ENCODE measurements at regions not wholly inside any gene's neighbourhood (a gene's known extent, or its start where the extent isn't known, plus 50 kb on each side); places are given as distances from the start of the nearest gene placed in this dataset.

GRCh38 chr3:95588473-95588872, 1225.9 kb upstream of the EPHA6 start:
- H3K4me2 ChIP-seq (ENCODE audit: low read length): no peak overlapping the region
- H3K4me3 ChIP-seq (ENCODE audit: low read length): no peak overlapping the region
- no peaks in the 10 kb centered on the region for H3K79me2 ChIP-seq (ENCODE audit: control insufficient read depth, low read length)
- H3K4me1 ChIP-seq (ENCODE audit: control insufficient read depth, low read length): no peaks in the 10 kb centered on the region
- no peaks in the 10 kb centered on the region for H3K9me2 ChIP-seq (replicated peaks; ENCODE audit: control insufficient read depth, low read length)
- H3K36me3 ChIP-seq (ENCODE audit: control insufficient read depth, low read length): no peaks in the 10 kb centered on the region
- H4K20me1 ChIP-seq (ENCODE audit: control insufficient read depth, insufficient read depth, low read depth, low read length): no peaks in the 10 kb centered on the region
- no peaks in the 10 kb centered on the region for H3K9me3 ChIP-seq (ENCODE audit: control insufficient read depth, insufficient read depth, low read length)
- no peak overlapping the region for H3K27ac ChIP-seq (ENCODE audit: low read depth, low read length)
- no peaks in the 10 kb centered on the region for H3F3A ChIP-seq (ENCODE audit: control insufficient read depth, insufficient read depth)
- TF ChIP-seq EZH2phosphoT487 (IDR thresholded peaks at IDR 0.05; ENCODE audit: borderline replicate concordance, low read length): no peak
- TF ChIP-seq CTCF (IDR thresholded peaks at IDR 0.05; ENCODE audit: low read depth, low read length, poor library complexity, severe bottlenecking): no peak
- H3K27me3 ChIP-seq (ENCODE audit: control insufficient read depth, low read length): no peaks in the 10 kb centered on the region

GRCh38 chr3:95595416-95596075, 1218.8 kb upstream of the EPHA6 start:
- Histone ChIP-seq H3K4me1 (ENCODE audit: control insufficient read depth, low read length) (no peaks in the 10 kb centered on the region), H3K4me3 (ENCODE audit: low read length) (no peak overlapping the region), H3F3A (ENCODE audit: control insufficient read depth, insufficient read depth) (no peaks in the 10 kb centered on the region), H3K27ac (ENCODE audit: low read depth, low read length) (no peak overlapping the region), H3K79me2 (ENCODE audit: control insufficient read depth, low read length) (no peaks in the 10 kb centered on the region), H3K9me3 (ENCODE audit: control insufficient read depth, insufficient read depth, low read length) (no peaks in the 10 kb centered on the region), H3K36me3 (ENCODE audit: control insufficient read depth, low read length) (no peaks in the 10 kb centered on the region), H3K27me3 (ENCODE audit: control insufficient read depth, low read length) (no peaks in the 10 kb centered on the region), H3K9me2 (replicated peaks; ENCODE audit: control insufficient read depth, low read length) (no peaks in the 10 kb centered on the region), H3K4me2 (ENCODE audit: low read length) (no peak overlapping the region), H4K20me1 (ENCODE audit: control insufficient read depth, insufficient read depth, low read depth, low read length) (no peaks in the 10 kb centered on the region)
- TF ChIP-seq EZH2phosphoT487 (IDR thresholded peaks at IDR 0.05; ENCODE audit: borderline replicate concordance, low read length): no peak
- TF ChIP-seq CTCF (IDR thresholded peaks at IDR 0.05; ENCODE audit: low read depth, low read length, poor library complexity, severe bottlenecking): no peak

GRCh38 chr3:95607926-95608325, 1206.5 kb upstream of the EPHA6 start:
- H3K4me2 ChIP-seq (ENCODE audit: low read length): no peak overlapping the region
- no peaks in the 10 kb centered on the region for H3K79me2 ChIP-seq (ENCODE audit: control insufficient read depth, low read length)
- H3K4me1 ChIP-seq (ENCODE audit: control insufficient read depth, low read length): no peaks in the 10 kb centered on the region
- H3K9me2 ChIP-seq (replicated peaks; ENCODE audit: control insufficient read depth, low read length): no peaks in the 10 kb centered on the region
- no peaks in the 10 kb centered on the region for H4K20me1 ChIP-seq (ENCODE audit: control insufficient read depth, insufficient read depth, low read depth, low read length)
- no peaks in the 10 kb centered on the region for H3K36me3 ChIP-seq (ENCODE audit: control insufficient read depth, low read length)
- TF ChIP-seq EZH2phosphoT487 (IDR thresholded peaks at IDR 0.05; ENCODE audit: borderline replicate concordance, low read length) (no peak), CTCF (IDR thresholded peaks at IDR 0.05; ENCODE audit: low read depth, low read length, poor library complexity, severe bottlenecking) (no peak)
- no peak overlapping the region for H3K27ac ChIP-seq (ENCODE audit: low read depth, low read length)
- H3K4me3 ChIP-seq (ENCODE audit: low read length): no peak overlapping the region
- H3K27me3 ChIP-seq (ENCODE audit: control insufficient read depth, low read length): no peaks in the 10 kb centered on the region
- H3K9me3 ChIP-seq (ENCODE audit: control insufficient read depth, insufficient read depth, low read length): peaks cover 3% of the 10 kb centered on the region; the same call in 1 of the 2 replicates
- H3F3A ChIP-seq (ENCODE audit: control insufficient read depth, insufficient read depth): no peaks in the 10 kb centered on the region

Data from DOHH2 (cell line).